H7 (cell line): ENCODE measurements at regions not wholly inside any gene's neighbourhood (a gene's known extent, or its start where the extent isn't known, plus 50 kb on each side); places are given as distances from the start of the nearest gene placed in this dataset.

Source experiments
- DNase-seq: peaks from one replicate; pipeline ENCODE4 v3.0.0; 2012
- H3K27me3 ChIP-seq: 2 replicates; pipeline ENCODE4 v1.6.0; 2011; ENCODE audit warnings: mild to moderate bottlenecking, low read length; ENCODE audit not compliant: control insufficient read depth, insufficient read depth
- H3K36me3 ChIP-seq: replicated peaks from 2 replicates; pipeline ENCODE4 v1.5.1; 2011; ENCODE audit warnings: low read length; ENCODE audit not compliant: control insufficient read depth, insufficient read depth
- H3K4me3 ChIP-seq: 2 replicates; pipeline ENCODE4 v1.5.1; 2011; ENCODE audit warnings: low read depth, mild to moderate bottlenecking, control low read depth, low read length, moderate library complexity; ENCODE audit not compliant: insufficient read depth

DNA sequence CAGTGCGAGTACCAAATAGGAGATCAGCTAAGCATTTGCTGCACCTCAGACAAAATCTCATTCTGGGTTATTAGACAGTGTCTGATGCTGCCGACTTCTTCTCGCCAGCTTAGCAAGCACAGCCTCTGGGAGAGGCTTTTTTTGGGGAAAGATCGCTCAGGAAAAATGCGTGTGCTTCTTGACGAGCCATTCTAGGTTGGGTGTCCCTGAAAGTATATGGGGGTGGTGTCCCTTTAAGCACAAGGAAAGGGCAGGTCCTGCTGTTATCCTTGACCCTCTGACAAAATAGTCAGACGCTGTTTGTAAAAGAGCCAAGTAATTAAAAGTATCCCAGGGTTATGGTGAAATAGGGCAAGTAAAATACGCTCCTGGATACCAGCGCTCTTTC lies 540.1 kb upstream of the FZD8 start:
- DNase-seq: no peak
- Histone ChIP-seq H3K27me3 (no peaks in the 10 kb centered on the region; the same call in 1 of the 2 replicates), H3K36me3 (no peaks in the 10 kb centered on the region), H3K4me3 (no peak overlapping the region)

DNA sequence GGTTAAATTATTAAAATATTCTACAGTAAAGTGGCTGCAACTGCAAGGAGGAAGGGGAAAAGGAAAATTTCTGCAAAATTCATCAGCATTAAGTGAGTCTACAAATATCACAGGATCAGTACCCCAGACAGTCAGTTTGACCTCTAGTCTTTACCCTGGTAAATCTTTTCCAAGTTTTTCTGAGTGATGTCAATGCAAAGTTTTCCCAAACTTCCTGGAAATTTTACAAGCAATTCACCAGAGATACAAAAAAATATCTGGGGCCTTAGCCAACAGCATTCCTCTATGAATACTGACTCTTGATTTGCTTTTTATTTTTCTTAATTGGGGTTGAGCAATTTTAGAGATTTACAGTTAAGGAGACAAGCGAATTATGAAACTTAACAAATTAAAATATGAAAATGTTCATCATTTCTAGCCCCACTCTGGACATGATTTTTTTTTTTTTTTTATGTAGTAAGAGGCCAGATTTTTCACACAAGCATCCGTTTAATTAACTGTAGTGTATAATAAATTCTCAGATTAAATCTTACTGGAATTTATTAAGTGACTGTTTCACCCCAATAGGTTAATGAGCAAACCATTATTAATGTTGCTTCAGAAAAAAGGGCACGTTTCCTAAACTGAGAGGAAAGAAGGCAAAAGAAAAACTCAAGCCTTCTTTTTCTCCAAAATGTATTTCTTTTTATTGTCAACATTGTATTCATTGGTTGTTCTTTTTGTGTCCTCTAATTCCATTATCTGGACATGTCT lies 539.5 kb upstream of the FZD8 start:
- H3K4me3 ChIP-seq: no peak overlapping the region
- no peaks in the 10 kb centered on the region for H3K27me3 ChIP-seq
- H3K36me3 ChIP-seq: no peaks in the 10 kb centered on the region
- DNase-seq: no peak

DNA sequence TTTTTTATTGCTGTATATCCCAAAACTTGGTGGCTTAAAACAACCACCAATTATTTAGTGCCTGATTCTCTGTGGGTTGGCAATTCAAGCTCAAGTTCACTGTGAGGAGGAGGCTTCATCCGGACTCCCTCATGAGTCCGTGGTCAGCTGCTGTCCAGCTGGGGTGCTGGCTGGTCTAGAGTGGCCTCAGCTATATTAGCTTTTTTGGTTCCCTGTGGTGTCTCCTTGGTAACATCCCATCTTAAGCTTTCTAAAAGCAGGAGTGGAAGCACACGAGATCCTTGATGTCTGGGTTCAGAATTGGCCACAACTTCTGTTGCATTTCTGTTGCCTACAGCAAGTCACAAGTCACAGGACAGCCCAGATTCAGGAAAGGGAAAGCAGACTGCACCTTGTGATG lies 536.5 kb upstream of the FZD8 start:
- Histone ChIP-seq H3K4me3 (no peak overlapping the region), H3K36me3 (no peaks in the 10 kb centered on the region), H3K27me3 (no peaks in the 10 kb centered on the region)
- DNase-seq: no peak

DNA sequence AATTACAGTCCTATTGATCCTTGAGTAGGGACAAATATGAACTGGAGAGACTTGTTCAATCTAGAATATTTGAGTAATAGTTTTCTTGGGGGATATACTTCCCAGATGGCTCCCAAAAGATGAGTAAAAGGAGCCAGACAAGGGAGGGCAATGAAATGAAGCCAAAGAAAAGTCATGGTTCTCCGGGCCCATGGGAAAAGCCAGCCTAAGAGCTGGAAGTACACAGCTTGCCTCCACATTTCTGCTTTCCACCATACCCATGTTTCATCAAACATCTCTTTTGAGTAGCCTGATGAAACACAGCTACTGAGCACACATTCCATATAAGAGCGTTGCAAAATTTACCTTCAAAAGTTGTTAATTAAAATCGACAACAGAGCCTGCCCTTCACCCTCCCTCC lies 535.0 kb upstream of the FZD8 start:
- no peaks in the 10 kb centered on the region for H3K27me3 ChIP-seq
- H3K36me3 ChIP-seq: no peaks in the 10 kb centered on the region
- no peak for DNase-seq

DNA sequence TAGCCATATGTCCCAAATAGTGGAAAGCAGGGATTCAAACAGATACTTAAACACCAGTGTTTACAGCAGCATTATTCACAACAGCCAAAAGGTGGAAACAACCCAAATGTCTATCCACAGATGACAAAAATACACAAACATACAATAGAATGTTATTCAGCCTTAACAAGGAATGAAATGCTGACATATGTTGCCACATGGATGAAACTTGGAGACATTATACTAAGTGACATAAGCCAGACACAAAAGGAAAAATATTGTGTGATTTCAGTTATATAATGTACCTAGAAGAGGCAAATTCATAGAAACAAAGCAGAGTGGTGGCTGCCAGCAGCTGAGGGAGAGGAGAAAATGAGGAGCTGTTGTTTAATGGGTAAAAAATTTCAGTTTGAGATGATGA lies 533.9 kb upstream of the FZD8 start:
- Histone ChIP-seq H3K27me3 (no peaks in the 10 kb centered on the region), H3K4me3 (no peak overlapping the region), H3K36me3 (no peaks in the 10 kb centered on the region)
- DNase-seq: no peak

More for the DNA sequence above, 535.0 kb upstream of the FZD8 start:
- H3K4me3 ChIP-seq: no peak overlapping the region

DNA sequence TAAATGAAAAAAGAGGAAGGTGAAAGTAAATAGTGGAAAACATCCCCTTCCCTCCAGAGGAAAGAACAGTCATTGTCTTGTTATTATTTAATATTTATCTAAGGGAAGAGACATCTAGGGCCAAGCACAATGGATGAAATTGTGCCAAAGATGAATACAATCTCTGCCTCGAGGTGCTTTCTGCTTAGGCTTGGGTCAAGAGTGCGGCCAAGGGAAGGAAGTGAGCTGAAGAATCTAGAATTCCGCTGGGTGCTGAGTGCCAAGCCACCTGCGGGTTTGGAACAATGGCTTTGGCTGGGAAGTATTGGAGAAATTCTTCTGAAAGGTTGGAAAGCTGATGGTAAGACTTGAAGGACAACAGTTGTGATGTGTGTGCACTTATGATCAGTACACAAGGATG lies 531.3 kb upstream of the FZD8 start:
- no peaks in the 10 kb centered on the region for H3K27me3 ChIP-seq

DNA sequence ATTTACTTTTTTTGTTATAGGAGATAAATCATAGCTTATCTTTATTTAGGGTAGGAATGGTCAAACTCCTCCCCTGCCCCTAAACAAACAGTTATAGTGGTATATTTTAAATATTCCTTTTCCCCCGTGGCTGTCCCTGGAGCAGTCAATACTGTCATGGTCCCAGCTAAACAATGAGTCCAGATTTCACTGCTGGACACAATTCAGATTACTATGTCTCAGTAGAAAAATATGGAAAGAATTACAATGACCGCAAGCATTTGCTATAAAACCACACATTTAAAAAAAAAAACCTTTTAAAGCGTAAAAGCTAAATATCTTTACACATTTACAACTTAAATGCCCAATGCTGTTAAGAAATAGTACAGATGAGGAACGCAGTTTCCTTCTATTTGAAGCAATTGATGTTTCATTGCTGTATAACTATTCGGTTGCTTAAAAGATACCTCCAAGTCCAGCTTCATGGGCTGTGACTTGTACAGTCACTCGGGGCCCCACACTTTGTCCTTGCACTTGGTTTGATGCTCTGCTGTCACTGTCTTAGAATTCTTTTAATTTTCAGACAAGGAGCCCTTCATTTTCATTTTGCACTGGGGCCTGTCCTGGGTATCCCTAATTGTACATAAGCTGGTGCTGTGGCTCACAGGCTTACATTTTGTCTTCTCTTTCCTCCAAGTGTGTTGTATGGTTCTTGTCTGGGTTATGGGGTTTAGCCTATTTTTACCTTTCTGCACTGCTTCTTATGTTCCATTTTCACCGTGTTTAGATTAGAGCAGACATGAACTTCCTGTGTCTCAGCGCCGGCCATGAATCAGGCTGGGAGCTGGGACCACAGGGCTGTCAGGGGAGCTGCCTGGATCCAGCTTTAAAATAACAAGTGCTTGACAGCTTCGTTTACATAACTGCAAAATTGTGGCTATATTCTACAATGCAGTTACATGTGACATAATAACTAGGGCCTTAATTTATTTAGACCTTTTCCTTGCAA lies 530.2 kb upstream of the FZD8 start:
- no peak for DNase-seq
- Histone ChIP-seq H3K36me3 (no peaks in the 10 kb centered on the region), H3K27me3 (no peaks in the 10 kb centered on the region), H3K4me3 (no peak overlapping the region)

More for the DNA sequence above, 531.3 kb upstream of the FZD8 start:
- Histone ChIP-seq H3K36me3 (no peaks in the 10 kb centered on the region), H3K4me3 (no peak overlapping the region)
- no peak for DNase-seq

DNA sequence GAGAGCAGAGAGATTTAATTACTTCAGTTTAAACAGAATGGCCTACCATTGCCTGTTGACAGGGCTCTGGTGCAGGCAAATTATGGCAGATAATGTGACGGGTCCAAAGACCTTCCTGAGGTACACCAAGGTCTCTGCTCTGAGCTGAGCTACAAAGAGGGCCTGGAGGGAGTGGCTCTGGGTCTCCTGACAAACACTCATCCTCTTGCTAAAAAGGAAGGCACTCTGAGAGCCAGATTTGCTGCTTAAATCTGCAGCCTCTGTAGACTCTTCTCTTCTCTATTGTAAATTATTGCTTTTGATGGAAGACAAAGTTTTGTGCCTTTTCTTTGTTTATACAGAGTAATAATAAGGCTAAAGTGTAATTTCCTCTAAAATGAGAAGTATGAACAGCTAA lies 529.5 kb upstream of the FZD8 start:
- H3K27me3 ChIP-seq: no peaks in the 10 kb centered on the region
- no peak for DNase-seq
- H3K4me3 ChIP-seq: no peak overlapping the region
- H3K36me3 ChIP-seq: no peaks in the 10 kb centered on the region

DNA sequence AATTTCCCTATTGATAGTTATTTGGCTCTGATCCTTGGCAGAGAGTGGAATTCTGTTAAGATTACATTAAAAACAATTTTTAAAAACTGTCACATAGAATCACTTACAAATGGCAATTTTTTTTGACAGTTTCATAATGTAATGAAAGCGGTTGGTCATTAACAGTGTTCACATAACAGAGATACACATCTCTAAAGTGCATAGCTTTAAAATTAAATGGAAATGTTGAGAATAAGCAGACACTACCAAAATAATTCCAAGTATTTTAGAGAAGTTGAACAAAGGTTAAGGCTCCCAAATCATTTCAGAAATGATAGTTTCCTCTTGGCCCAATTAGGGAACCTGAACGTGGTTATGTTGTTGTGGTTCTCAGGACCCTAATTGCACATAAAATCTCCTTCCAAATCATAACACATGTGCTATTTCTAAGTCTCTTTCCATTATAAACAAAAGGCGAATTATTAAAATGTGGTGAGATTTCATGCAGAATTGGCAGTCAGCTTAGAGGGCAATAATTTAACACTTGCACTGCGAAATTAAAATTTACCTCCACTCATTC lies 528.9 kb upstream of the FZD8 start:
- Histone ChIP-seq H3K36me3 (no peaks in the 10 kb centered on the region), H3K4me3 (no peak overlapping the region), H3K27me3 (no peaks in the 10 kb centered on the region)
- DNase-seq: no peak

DNA sequence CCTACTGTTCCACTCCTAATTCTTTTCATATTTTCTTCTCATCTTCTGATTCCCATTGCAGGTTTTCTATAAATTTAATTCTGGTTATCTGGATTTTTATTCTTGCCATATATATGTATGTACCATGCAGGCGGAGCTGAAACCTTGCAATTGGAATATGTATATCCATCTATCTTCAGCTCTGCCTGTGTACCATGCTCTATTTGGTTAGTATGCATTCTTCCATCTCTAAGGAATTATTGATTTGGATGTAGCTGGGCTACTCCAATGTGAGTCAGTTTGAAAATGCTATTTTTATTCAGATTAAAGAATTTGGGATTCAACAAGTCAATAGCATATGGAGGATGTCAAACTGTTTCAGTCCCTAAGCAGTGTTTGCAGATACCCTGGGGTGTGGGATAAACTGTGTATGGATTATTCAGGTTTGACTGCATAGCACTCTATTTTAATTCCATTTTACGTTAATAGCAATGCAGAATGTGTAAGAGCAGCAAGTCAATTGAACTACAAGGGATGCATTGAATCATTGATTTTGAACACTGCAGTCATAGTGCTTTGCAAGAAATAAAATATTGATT lies 528.1 kb upstream of the FZD8 start:
- Histone ChIP-seq H3K36me3 (no peaks in the 10 kb centered on the region), H3K4me3 (no peak overlapping the region), H3K27me3 (no peaks in the 10 kb centered on the region)
- DNase-seq: no peak

DNA sequence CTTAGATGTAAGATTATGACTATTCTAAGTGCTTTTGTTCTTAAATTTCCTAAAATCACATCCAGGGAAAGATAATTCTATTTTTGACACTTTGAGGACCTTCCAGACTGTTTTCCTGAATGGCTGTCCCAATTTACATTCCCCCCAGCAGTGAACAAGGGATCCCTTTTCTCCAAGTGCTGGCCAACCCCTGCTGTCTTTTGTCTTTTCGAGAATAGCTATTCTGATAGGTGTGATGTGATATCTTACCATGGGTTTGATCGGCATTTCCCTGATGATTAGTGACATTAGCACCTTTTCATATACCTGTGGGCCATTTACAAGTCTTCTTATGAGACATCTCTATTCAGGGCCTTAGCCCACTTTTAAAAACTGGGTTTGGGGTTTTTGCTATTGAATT lies 526.7 kb upstream of the FZD8 start:
- DNase-seq: no peak
- Histone ChIP-seq H3K4me3 (no peak overlapping the region), H3K27me3 (no peaks in the 10 kb centered on the region)

DNA sequence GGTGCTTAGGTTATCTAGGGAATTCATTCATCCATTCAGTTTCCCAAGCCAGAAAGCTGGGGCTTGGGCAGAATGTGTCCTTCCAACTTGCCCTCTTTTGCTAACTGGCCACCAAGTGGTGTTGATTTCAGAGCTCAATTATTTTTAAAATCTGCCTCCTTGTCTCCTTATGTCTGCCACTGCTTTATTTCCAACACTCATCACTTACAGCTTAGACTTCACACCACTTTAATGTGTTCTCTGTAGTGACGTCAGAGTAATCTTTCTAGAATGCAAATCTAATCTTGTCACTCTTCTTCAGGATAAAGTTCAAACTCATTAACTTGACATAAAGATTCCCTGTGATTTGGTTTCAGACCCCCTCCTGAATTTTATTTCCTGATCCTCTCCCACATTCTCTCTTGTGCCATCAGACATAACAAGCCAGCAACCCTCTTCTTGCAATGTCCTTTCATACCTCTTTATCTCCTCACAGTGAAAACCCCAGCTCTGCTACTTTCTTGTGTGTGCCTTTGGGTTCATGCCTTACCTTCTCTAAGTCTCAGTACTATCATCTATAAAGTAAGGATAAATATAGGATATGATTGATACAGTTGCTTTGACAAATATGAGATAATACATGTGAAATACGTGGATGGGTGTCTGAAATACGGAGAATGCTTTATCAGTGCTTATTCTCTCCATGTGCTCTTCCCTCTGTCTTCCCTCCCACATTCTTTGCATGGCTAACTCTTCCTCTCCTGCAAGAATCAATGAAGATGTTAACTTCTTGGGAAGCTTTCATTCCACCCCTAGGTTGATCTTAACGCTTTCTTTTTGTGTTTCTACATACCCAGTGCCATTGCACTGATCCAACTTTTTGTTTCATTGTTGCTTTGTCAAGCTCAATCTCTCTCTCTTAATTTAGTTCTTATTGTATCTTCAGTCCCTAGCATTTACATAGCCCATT lies 522.7 kb upstream of the FZD8 start:
- Histone ChIP-seq H3K4me3 (no peak overlapping the region), H3K27me3 (no peaks in the 10 kb centered on the region), H3K36me3 (no peaks in the 10 kb centered on the region)
- no peak for DNase-seq

More for the DNA sequence above, 526.7 kb upstream of the FZD8 start:
- no peaks in the 10 kb centered on the region for H3K36me3 ChIP-seq

DNA sequence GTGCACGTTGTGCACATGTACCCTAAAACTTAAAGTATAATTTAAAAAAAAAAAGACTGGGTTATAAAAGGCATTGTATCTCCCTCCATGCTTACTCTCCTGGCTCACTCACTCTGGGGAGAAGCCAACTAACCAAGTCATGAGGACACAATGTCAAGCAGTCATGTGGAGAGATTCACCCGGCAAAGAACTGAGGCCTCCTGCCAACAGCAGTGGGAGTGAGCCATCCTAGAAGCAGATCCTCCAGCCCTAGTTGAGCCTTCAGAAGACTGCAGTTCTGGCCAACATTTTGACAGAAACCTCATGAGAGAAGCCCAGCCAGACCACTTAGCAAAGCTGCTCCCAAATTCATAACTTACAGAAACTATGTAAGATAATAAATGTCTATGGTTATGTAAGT lies 521.7 kb upstream of the FZD8 start:
- Histone ChIP-seq H3K36me3 (no peaks in the 10 kb centered on the region), H3K4me3 (no peak overlapping the region), H3K27me3 (no peaks in the 10 kb centered on the region)
- DNase-seq: no peak

DNA sequence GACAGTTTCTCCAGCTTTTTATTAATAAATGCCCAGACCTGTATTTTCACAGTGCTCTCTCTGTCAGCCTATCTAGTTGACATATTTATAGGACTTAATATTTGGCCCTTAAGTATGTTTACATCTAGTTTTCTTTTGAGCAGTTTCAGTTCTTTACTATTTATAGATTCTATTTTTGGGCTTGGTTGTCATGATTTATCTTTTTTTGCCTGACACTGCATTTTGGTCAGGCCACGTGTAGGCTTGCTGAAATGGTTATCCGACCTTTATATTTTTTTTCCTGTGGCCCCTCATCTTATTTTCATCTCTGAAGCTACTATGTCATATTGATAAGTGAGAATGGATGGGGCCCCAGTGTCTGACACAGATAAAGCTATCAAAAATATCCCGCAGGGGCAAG lies 515.4 kb upstream of the FZD8 start:
- Histone ChIP-seq H3K4me3 (no peak overlapping the region), H3K36me3 (no peaks in the 10 kb centered on the region), H3K27me3 (no peaks in the 10 kb centered on the region)
- DNase-seq: no peak
